ENCODE measurements at regions not wholly inside any gene's neighbourhood (a gene's known extent, or its start where the extent isn't known, plus 50 kb on each side); places are given as distances from the start of the nearest gene placed in this dataset.
A peak's percentile ranks its signal among the peaks of the same experiment; 100 is the strongest.

GRCh38 chr9:95666785-95667155 lies 150.0 kb upstream of the PTCH1 start:
- H2BK15ac ChIP-seq (replicated peaks; ENCODE audit: low read depth) = no peak overlapping the region
- DNase-seq = no peak
- no peak overlapping the region for H3K27ac ChIP-seq (ENCODE audit: low read depth, low read length)
- H3K4me1 ChIP-seq (ENCODE audit: control insufficient read depth, low read depth, low read length) = peaks cover 3% of the 10 kb centered on the region
- H3K23ac ChIP-seq (ENCODE audit: low read length) = no peak overlapping the region
- H3K79me1 ChIP-seq (ENCODE audit: low read length) = no peaks in the 10 kb centered on the region
- H3K4ac ChIP-seq (ENCODE audit: low read depth, low read length) = no peak overlapping the region
- no peak overlapping the region for H3K18ac ChIP-seq (ENCODE audit: low read length)
- H4K8ac ChIP-seq (ENCODE audit: low read depth, low read length) = no peak overlapping the region
- no peaks in the 10 kb centered on the region for H3K36me3 ChIP-seq (ENCODE audit: control insufficient read depth, insufficient read depth, low read length)
- no peaks in the 10 kb centered on the region for H3K27me3 ChIP-seq (ENCODE audit: insufficient read depth, low read length, poor library complexity)
- no peak overlapping the region for H3K4me3 ChIP-seq (ENCODE audit: low read length)
- no peak overlapping the region for H3K4me2 ChIP-seq (ENCODE audit: low read length)
- H3K79me2 ChIP-seq (ENCODE audit: control insufficient read depth, insufficient read depth, low read length) = no peaks in the 10 kb centered on the region
- H3K56ac ChIP-seq (ENCODE audit: low read length) = no peak overlapping the region
- no peak overlapping the region for H3K9ac ChIP-seq (ENCODE audit: low read length)
- H4K5ac ChIP-seq (ENCODE audit: low read length) = no peak overlapping the region
- WGBS (ENCODE audit: extremely low coverage, insufficient coverage, low lambda C conversion rate) = no CpG with 5 or more reads among the region's 4 CpGs
- no peak overlapping the region for H2BK5ac ChIP-seq (ENCODE audit: low read length)
- no peak overlapping the region for H2BK120ac ChIP-seq (ENCODE audit: low read depth, low read length)
- H2AK5ac ChIP-seq (ENCODE audit: low read length) = no peak overlapping the region

GRCh38 chr9:95666096-95666784 lies 149.5 kb upstream of the PTCH1 start:
- peak; percentile 5 for DNase-seq
- Histone ChIP-seq H3K27me3 (ENCODE audit: insufficient read depth, low read length, poor library complexity) (no peaks in the 10 kb centered on the region), H3K36me3 (ENCODE audit: control insufficient read depth, insufficient read depth, low read length) (no peaks in the 10 kb centered on the region), H2AK5ac (ENCODE audit: low read length) (no peak overlapping the region), H3K23ac (ENCODE audit: low read length) (no peak overlapping the region), H3K18ac (ENCODE audit: low read length) (no peak overlapping the region), H4K8ac (ENCODE audit: low read depth, low read length) (no peak overlapping the region), H3K4me3 (ENCODE audit: low read length) (no peak overlapping the region), H2BK120ac (ENCODE audit: low read depth, low read length) (no peak overlapping the region), H3K79me2 (ENCODE audit: control insufficient read depth, insufficient read depth, low read length) (no peaks in the 10 kb centered on the region), H3K4ac (ENCODE audit: low read depth, low read length) (no peak overlapping the region), H3K4me2 (ENCODE audit: low read length) (no peak overlapping the region), H3K56ac (ENCODE audit: low read length) (no peak overlapping the region), H4K5ac (ENCODE audit: low read length) (no peak overlapping the region), H2BK15ac (replicated peaks; ENCODE audit: low read depth) (no peak overlapping the region), H3K79me1 (ENCODE audit: low read length) (no peaks in the 10 kb centered on the region), H3K27ac (ENCODE audit: low read depth, low read length) (no peak overlapping the region), H3K9ac (ENCODE audit: low read length) (no peak overlapping the region), H3K4me1 (ENCODE audit: control insufficient read depth, low read depth, low read length) (peaks cover 3% of the 10 kb centered on the region), H2BK5ac (ENCODE audit: low read length) (no peak overlapping the region)
- WGBS (ENCODE audit: extremely low coverage, insufficient coverage, low lambda C conversion rate) = no CpG with 5 or more reads among the region's 13 CpGs

- Histone ChIP-seq H3K27me3 (ENCODE audit: insufficient read depth, low read length, poor library complexity) (no peaks in the 10 kb centered on the region), H4K5ac (ENCODE audit: low read length) (no peak overlapping the region), H3K79me2 (ENCODE audit: control insufficient read depth, insufficient read depth, low read length) (no peaks in the 10 kb centered on the region), H3K4me1 (ENCODE audit: control insufficient read depth, low read depth, low read length) (no peaks in the 10 kb centered on the region), H3K4me3 (ENCODE audit: low read length) (no peak overlapping the region), H3K27ac (ENCODE audit: low read depth, low read length) (no peak overlapping the region), H3K4ac (ENCODE audit: low read depth, low read length) (no peak overlapping the region), H3K56ac (ENCODE audit: low read length) (no peak overlapping the region), H2BK5ac (ENCODE audit: low read length) (no peak overlapping the region), H3K23ac (ENCODE audit: low read length) (no peak overlapping the region), H3K18ac (ENCODE audit: low read length) (no peak overlapping the region), H2BK15ac (replicated peaks; ENCODE audit: low read depth) (no peak overlapping the region), H3K4me2 (ENCODE audit: low read length) (no peak overlapping the region), H3K9ac (ENCODE audit: low read length) (no peak overlapping the region), H2BK120ac (ENCODE audit: low read depth, low read length) (no peak overlapping the region), H2AK5ac (ENCODE audit: low read length) (no peak overlapping the region), H3K79me1 (ENCODE audit: low read length) (no peaks in the 10 kb centered on the region), H4K8ac (ENCODE audit: low read depth, low read length) (no peak overlapping the region), H3K36me3 (ENCODE audit: control insufficient read depth, insufficient read depth, low read length) (no peaks in the 10 kb centered on the region)
- no CpG with 5 or more reads among the region's 2 CpGs for WGBS (ENCODE audit: extremely low coverage, insufficient coverage, low lambda C conversion rate)
- no peak for DNase-seq
These were observed 136.5 kb upstream of the PTCH1 start for GRCh38 chr9:95653246-95653645.

GRCh38 chr9:95650720-95651119 lies 133.9 kb upstream of the PTCH1 start:
- no peak overlapping the region for H3K9ac ChIP-seq (ENCODE audit: low read length)
- H3K79me1 ChIP-seq (ENCODE audit: low read length) = no peaks in the 10 kb centered on the region
- H3K79me2 ChIP-seq (ENCODE audit: control insufficient read depth, insufficient read depth, low read length) = no peaks in the 10 kb centered on the region
- H2BK5ac ChIP-seq (ENCODE audit: low read length) = no peak overlapping the region
- no peaks in the 10 kb centered on the region for H3K27me3 ChIP-seq (ENCODE audit: insufficient read depth, low read length, poor library complexity)
- no peak overlapping the region for H4K5ac ChIP-seq (ENCODE audit: low read length)
- H2AK5ac ChIP-seq (ENCODE audit: low read length) = no peak overlapping the region
- no peak overlapping the region for H2BK15ac ChIP-seq (replicated peaks; ENCODE audit: low read depth)
- H3K4me1 ChIP-seq (ENCODE audit: control insufficient read depth, low read depth, low read length) = no peaks in the 10 kb centered on the region
- H2BK120ac ChIP-seq (ENCODE audit: low read depth, low read length) = no peak overlapping the region
- no peak overlapping the region for H3K4me3 ChIP-seq (ENCODE audit: low read length)
- no peak overlapping the region for H3K23ac ChIP-seq (ENCODE audit: low read length)
- H4K8ac ChIP-seq (ENCODE audit: low read depth, low read length) = no peak overlapping the region
- H3K4ac ChIP-seq (ENCODE audit: low read depth, low read length) = no peak overlapping the region
- DNase-seq = no peak
- no CpG with 5 or more reads among the region's 3 CpGs for WGBS (ENCODE audit: extremely low coverage, insufficient coverage, low lambda C conversion rate)
- H3K27ac ChIP-seq (ENCODE audit: low read depth, low read length) = no peak overlapping the region
- no peak overlapping the region for H3K56ac ChIP-seq (ENCODE audit: low read length)
- H3K4me2 ChIP-seq (ENCODE audit: low read length) = no peak overlapping the region
- no peaks in the 10 kb centered on the region for H3K36me3 ChIP-seq (ENCODE audit: control insufficient read depth, insufficient read depth, low read length)
- H3K18ac ChIP-seq (ENCODE audit: low read length) = no peak overlapping the region

- Histone ChIP-seq H4K5ac (ENCODE audit: low read length) (no peak overlapping the region), H2BK5ac (ENCODE audit: low read length) (no peak overlapping the region), H3K79me2 (ENCODE audit: control insufficient read depth, insufficient read depth, low read length) (no peaks in the 10 kb centered on the region), H2BK15ac (replicated peaks; ENCODE audit: low read depth) (no peak overlapping the region), H2BK120ac (ENCODE audit: low read depth, low read length) (no peak overlapping the region), H3K36me3 (ENCODE audit: control insufficient read depth, insufficient read depth, low read length) (no peaks in the 10 kb centered on the region), H3K79me1 (ENCODE audit: low read length) (no peaks in the 10 kb centered on the region), H3K56ac (ENCODE audit: low read length) (no peak overlapping the region), H3K23ac (ENCODE audit: low read length) (no peak overlapping the region), H4K8ac (ENCODE audit: low read depth, low read length) (no peak overlapping the region), H3K27me3 (ENCODE audit: insufficient read depth, low read length, poor library complexity) (no peaks in the 10 kb centered on the region), H3K27ac (ENCODE audit: low read depth, low read length) (no peak overlapping the region), H3K18ac (ENCODE audit: low read length) (no peak overlapping the region), H3K9ac (ENCODE audit: low read length) (no peak overlapping the region), H3K4me3 (ENCODE audit: low read length) (no peak overlapping the region), H3K4ac (ENCODE audit: low read depth, low read length) (no peak overlapping the region), H2AK5ac (ENCODE audit: low read length) (no peak overlapping the region), H3K4me2 (ENCODE audit: low read length) (no peak overlapping the region), H3K4me1 (ENCODE audit: control insufficient read depth, low read depth, low read length) (no peaks in the 10 kb centered on the region)
- DNase-seq = no peak
- WGBS (ENCODE audit: extremely low coverage, insufficient coverage, low lambda C conversion rate) = no CpG with 5 or more reads among the region's 8 CpGs
These were observed 133.0 kb upstream of the PTCH1 start for GRCh38 chr9:95649801-95650213.

- H3K4me1 ChIP-seq (ENCODE audit: control insufficient read depth, low read depth, low read length) = no peaks in the 10 kb centered on the region
- H3K9ac ChIP-seq (ENCODE audit: low read length) = no peak overlapping the region
- H3K36me3 ChIP-seq (ENCODE audit: control insufficient read depth, insufficient read depth, low read length) = no peaks in the 10 kb centered on the region
- no peak overlapping the region for H3K27ac ChIP-seq (ENCODE audit: low read depth, low read length)
- no peak overlapping the region for H4K8ac ChIP-seq (ENCODE audit: low read depth, low read length)
- no peak overlapping the region for H2BK120ac ChIP-seq (ENCODE audit: low read depth, low read length)
- no peak overlapping the region for H2AK5ac ChIP-seq (ENCODE audit: low read length)
- H3K27me3 ChIP-seq (ENCODE audit: insufficient read depth, low read length, poor library complexity) = no peaks in the 10 kb centered on the region
- DNase-seq = no peak
- no peaks in the 10 kb centered on the region for H3K79me2 ChIP-seq (ENCODE audit: control insufficient read depth, insufficient read depth, low read length)
- H3K56ac ChIP-seq (ENCODE audit: low read length) = no peak overlapping the region
- H3K4me2 ChIP-seq (ENCODE audit: low read length) = no peak overlapping the region
- no peak overlapping the region for H3K4ac ChIP-seq (ENCODE audit: low read depth, low read length)
- H4K5ac ChIP-seq (ENCODE audit: low read length) = no peak overlapping the region
- H3K4me3 ChIP-seq (ENCODE audit: low read length) = no peak overlapping the region
- WGBS (ENCODE audit: extremely low coverage, insufficient coverage, low lambda C conversion rate) = no CpG with 5 or more reads among the region's 5 CpGs
- H3K23ac ChIP-seq (ENCODE audit: low read length) = no peak overlapping the region
- H3K18ac ChIP-seq (ENCODE audit: low read length) = no peak overlapping the region
- H3K79me1 ChIP-seq (ENCODE audit: low read length) = no peaks in the 10 kb centered on the region
- no peak overlapping the region for H2BK15ac ChIP-seq (replicated peaks; ENCODE audit: low read depth)
- no peak overlapping the region for H2BK5ac ChIP-seq (ENCODE audit: low read length)
These were observed 131.5 kb upstream of the PTCH1 start for GRCh38 chr9:95648225-95648624.
